PC-9 (cell line): ENCODE measurements at regions not wholly inside any gene's neighbourhood (a gene's known extent, or its start where the extent isn't known, plus 50 kb on each side); places are given as distances from the start of the nearest gene placed in this dataset.

Experiments used
- CTCF ChIP-seq: fragments of 200-600 bp; sonication (generic); conservative IDR thresholded peaks from 2 replicates; pipeline ENCODE4 v1.6.1; 2017; ENCODE audit warnings: mixed run types, antibody characterized with exemption, mild to moderate bottlenecking, moderate library complexity
- EZH2 ChIP-seq: fragments of 200-600 bp; sonication (generic); IDR thresholded peaks from 2 replicates; pipeline ENCODE4 v1.8.0; 2017; ENCODE audit warnings: antibody characterized with exemption, low read depth

- TF ChIP-seq CTCF (no peak), EZH2 (no peak)
These were observed 445.2 kb upstream of the ZFP42 start for GRCh38 chr4:187550256-187550950.
